Inflammatory macrophage treated with lipopolysaccharide for 1 hour (primary cell): ENCODE measurements at regions not wholly inside any gene's neighbourhood (a gene's known extent, or its start where the extent isn't known, plus 50 kb on each side); places are given as distances from the start of the nearest gene placed in this dataset.
"Not testable (repeated sequence)": the region's sequence is repeated elsewhere in the genome, so short reads cannot be mapped to it uniquely, and the experiment has no call there.

ENCODE experiments used
- DNase-seq, 2 donors: peaks; one replicate each; pipeline ENCODE4 v3.0.0-alpha.2; 2020 to 2022

GRCh38 chr1:234811824-234812223, 201.8 kb upstream of the IRF2BP2 start:
- DNase-seq: not testable (repeated sequence)

DNA sequence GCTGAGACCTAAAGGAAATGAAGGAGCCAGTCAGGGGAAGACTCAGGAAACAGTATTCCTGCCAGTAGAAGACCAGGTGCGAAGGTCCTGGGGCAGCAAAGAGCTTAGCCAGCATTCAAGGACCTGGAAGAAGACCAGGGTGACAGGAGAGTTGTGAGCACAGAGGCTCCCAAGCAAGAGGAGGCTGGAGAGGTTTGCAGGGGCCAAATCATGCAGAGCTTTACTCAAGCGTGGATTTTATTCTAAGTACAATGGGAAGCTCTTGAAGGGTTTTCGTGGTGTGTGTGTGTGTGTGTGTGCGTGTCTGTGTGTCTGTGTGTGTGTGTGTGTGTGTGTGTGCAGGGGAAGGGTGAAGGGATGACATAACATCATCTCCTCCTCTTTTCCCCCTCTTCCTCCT, 200.7 kb upstream of the IRF2BP2 start:
- not testable (repeated sequence) for DNase-seq

DNA sequence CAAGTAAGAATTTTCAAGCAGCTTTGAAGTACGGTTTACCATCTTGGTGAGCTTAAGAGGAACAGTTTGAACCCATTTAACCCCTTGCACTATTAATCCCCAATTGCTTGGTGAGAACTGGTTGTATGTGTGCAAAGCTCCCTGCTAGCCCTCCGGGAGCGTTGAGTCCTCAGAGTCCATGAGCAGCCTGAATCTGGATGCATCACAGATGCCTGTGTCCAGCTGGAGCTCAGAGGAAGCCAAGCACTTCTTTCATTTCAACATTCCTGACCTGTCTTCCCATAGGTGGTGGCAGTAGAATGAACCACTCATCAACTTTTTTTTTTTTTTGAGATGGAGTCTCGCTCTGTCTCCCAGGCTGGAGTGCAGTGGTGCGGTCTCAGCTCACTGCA, 199.9 kb upstream of the IRF2BP2 start:
- not testable (repeated sequence) for DNase-seq

GRCh38 chr1:234808943-234809853, 199.2 kb upstream of the IRF2BP2 start:
- DNase-seq: not testable (repeated sequence)

- not testable (repeated sequence) for DNase-seq
Measured at GRCh38 chr1:234808459-234808858, 198.5 kb upstream of the IRF2BP2 start.

GRCh38 chr1:234807705-234808104, 197.7 kb upstream of the IRF2BP2 start:
- not testable (repeated sequence) for DNase-seq

- DNase-seq: not testable (repeated sequence)
Measured at GRCh38 chr1:234802586-234802985, 192.6 kb upstream of the IRF2BP2 start.

GRCh38 chr1:234801636-234802035, 191.7 kb upstream of the IRF2BP2 start:
- DNase-seq: not testable (repeated sequence)

GRCh38 chr1:234801147-234801546, 191.2 kb upstream of the IRF2BP2 start:
- DNase-seq: not testable (repeated sequence)

DNA sequence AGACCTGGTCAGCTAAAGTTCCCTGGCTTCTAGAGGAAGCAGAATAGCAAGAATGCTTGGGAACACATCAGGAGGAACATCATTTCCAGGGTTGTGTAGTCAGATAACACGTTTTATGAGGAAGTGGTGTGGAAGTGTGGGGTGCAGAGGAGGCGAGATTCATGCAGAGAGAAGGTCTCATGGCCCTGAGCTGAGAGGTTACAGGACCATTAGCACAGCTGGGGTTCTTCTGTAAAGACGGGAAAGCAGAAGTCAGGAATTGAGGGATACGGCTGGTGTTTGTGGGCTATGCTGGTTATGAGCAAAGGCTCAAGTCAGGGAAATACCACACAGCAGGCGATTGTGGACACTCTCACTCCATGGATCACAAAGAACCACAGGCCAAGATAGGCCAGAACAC, 190.6 kb upstream of the IRF2BP2 start:
- DNase-seq: peak; percentile 7 to 64

DNA sequence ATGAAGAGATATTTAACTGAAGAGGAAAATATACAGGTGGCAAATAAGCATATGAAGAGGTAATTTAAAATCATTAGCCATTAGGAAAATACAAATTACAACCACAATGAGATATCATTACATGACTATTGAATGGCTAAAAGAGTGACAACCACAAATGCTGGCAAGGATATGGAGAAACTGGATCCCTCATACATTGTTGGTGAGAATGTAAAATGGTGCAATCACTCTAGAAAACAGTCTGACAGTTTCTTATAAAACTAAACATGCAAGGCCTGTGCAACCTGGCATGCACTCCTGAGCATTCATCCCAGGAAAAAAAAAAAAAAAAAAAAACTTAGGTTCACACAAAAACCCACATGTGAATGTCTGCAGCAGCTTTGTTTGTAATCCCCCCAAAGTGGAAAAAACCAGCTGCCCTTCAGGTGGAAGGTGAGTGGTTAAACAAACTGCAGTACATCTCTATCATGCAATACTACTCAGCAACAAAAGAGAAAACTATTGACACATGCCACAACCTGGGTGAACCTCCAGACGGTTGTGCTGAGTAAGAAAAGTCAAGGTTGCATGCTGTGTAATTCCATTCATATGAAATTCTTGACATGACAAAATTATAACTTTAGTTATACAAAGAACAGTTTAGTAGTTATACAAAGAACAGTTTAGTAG, 189.2 kb upstream of the IRF2BP2 start:
- not testable (repeated sequence) for DNase-seq

- DNase-seq: not testable (repeated sequence)
Measured at GRCh38 chr1:234797216-234797615, 187.2 kb upstream of the IRF2BP2 start.

DNA sequence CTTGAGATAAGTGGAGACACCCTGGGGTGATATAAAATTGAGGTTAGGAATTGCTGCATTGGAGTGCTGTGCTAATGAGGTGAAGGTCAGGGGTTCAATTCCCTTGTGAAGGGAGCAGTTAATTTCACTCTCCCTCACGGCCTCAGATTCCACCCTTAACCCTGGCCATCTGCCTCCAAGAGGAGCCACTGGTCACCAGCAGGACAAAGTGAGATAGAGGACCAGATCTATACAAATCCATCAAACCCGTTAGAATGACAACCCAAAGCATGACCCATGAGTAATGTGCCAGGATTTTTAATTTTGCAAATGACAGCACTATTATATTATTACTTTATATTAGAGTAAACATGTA, 186.4 kb upstream of the IRF2BP2 start:
- DNase-seq: not testable (repeated sequence)

GRCh38 chr1:234795711-234796437, 185.9 kb upstream of the IRF2BP2 start:
- DNase-seq: not testable (repeated sequence)

DNA sequence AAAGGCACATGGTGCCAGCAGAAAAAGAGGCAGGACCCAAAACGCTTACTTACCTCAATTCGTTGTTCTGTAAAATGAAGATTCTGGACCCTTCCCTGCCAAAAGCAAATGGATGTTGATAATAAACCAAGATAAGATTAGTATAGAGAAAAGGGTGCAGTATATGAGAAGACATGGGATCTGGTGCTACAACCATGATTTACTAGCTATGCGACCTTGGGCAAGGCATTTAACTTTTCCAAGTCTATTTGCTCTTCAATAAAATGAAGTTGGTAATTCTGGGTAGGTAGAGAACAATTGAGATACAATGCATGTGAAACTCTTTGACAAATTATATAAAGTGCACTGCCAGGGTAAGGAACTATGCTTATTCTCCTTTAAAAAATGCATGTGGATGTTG, 185.0 kb upstream of the IRF2BP2 start:
- not testable (repeated sequence) for DNase-seq

GRCh38 chr1:234794452-234794851, 184.5 kb upstream of the IRF2BP2 start:
- not testable (repeated sequence) for DNase-seq

- DNase-seq: not testable (repeated sequence)
Measured at GRCh38 chr1:234793924-234794323, 183.9 kb upstream of the IRF2BP2 start.

DNA sequence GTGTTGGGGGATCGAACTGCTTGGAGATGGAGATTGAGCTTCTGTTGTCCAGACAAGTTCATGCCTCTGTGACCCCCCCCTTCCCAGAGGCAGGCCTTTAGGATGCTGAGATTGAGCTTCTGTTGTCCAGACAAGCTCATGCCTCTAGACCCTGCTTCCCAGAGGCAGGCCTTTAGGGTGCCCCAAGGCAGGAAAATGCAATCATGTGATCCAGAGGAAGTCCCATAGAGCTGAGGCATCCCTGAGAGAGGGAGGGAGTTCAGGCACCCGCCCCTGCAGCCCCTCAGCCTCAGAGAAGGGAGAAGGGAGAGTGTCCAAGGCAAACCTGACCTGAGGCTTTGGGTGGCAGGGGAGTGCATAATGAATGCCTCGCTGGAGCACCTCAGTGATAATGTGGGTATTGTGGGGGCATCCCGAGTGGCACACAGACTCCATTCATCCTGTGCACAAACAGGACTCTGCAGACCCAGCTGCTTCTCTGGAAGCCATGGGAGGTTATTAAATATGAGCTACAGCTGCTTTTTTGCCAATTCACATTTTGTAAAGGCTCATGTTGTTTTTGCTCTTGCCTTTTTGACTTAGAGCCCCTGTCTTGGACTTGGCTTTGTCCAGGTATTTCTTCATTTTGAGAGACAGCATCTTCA, 182.4 kb upstream of the IRF2BP2 start:
- not testable (repeated sequence) for DNase-seq

DNA sequence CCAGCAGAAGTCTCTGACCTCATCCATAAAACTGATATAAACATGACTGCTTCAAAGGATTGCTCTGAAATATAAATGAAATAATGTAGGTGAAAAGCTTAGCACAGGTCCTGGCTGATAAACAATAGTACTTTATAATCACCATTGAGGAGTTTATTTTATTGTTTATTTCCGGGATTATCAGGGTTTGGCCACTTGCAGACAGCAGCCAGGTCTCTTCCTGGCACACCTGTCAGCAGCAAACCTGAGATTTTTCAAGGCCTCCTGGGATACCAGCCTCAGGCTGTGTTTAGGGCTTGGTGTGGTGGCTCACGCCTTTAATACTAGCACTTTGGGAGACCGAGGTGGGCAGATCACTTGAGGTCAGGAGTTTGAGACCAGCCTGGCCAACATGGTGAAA, 181.6 kb upstream of the IRF2BP2 start:
- DNase-seq: not testable (repeated sequence)

GRCh38 chr1:234790333-234790732, 180.4 kb upstream of the IRF2BP2 start:
- not testable (repeated sequence) for DNase-seq

- not testable (repeated sequence) for DNase-seq
Measured at GRCh38 chr1:234787011-234787584, 177.1 kb upstream of the IRF2BP2 start.

- not testable (repeated sequence) for DNase-seq
Measured at GRCh38 chr1:234785922-234786321, 175.9 kb upstream of the IRF2BP2 start.
